Inflammatory macrophage treated with lipopolysaccharide for 1 hour (primary cell): ENCODE measurements at regions not wholly inside any gene's neighbourhood (a gene's known extent, or its start where the extent isn't known, plus 50 kb on each side); places are given as distances from the start of the nearest gene placed in this dataset.
A peak's percentile ranks its signal among the peaks of the same experiment; 100 is the strongest.

Experiments used
- DNase-seq, 2 donors: peaks; one replicate each; pipeline ENCODE4 v3.0.0-alpha.2; 2020 to 2022

DNA sequence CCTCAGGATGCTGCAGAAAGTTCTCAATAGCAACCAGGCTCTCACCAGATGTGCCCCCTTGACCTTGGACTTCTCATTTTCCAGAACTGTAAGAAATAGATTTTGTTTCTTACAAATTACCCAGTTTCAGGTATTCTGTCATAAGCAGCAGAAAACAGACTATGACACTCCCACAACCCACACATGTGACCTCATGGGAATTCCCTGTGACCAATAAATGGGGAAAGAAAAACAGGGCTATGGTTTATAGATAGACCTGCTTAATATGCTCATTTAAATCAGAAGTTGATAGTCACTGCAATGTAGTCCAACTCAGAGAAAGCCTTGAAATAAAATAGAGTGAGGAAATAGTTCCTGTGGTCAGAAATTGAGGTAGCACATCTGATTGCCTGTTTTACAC lies 380.9 kb upstream of the PTBP2 start:
- DNase-seq = peak; percentile 56 to 61

GRCh38 chr1:96346719-96347118 lies 374.9 kb upstream of the PTBP2 start:
- DNase-seq = no peak

DNA sequence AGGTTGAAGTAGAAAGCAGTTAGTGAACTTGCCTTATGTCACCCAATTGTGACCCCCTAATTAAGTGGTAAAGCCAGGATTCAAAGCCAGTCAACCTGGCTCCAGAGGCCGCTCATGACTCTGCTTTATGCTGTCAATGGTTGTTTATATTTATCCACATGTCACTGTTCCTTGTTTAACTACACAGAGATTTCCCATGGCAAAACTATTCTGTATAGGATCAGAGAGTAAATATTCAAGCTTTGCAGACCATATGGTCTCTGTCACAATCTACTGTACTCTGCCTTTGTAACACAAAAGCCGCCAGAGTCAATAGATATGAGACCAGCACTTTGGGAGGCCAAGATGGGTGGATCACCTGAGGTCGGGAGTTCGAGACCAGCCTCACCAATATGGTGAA lies 371.7 kb upstream of the PTBP2 start:
- DNase-seq = no peak

- DNase-seq = no peak
Measured at GRCh38 chr1:96352733-96353132, 368.9 kb upstream of the PTBP2 start.

- no peak for DNase-seq
Measured at GRCh38 chr1:96355521-96355920, 366.1 kb upstream of the PTBP2 start.

DNA sequence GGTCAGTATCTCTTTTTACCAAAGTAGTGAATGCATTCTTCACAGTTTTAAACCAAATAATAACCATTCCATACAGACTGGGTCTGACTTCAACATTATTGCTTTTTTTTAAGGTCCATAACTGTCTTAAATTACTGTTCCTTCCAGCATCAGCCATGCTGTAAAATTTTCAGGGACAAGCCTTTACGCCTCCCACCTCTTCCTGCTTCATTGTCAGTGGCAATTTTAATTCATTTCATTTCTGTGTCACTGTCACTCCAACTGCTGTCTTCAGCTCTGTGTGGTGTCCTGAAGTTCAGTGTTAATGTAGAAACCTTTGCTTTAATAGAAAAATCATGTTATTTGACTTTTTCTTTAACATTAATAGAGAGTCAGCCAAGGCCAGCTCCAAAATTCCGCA lies 365.6 kb upstream of the PTBP2 start:
- no peak for DNase-seq

GRCh38 chr1:96357141-96357765 lies 364.3 kb upstream of the PTBP2 start:
- DNase-seq = no peak

DNA sequence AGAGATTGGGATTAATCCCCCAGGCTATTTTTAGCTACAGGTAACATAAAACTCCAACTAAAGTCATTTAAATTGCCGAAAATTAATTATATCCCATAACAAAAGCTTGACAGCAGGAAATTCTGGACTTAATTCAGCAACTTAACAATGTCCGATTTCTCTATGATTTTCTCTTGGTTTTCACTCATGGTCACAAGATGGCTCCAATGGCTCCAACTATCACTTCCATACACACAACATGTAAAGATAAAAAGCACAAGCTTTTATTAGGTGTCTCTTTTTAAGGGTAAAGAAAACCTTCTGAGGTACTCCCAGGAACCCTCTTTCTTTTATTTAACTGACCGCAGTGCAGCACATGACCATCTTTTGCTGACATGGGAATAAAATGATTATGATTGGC lies 363.5 kb upstream of the PTBP2 start:
- no peak for DNase-seq

DNA sequence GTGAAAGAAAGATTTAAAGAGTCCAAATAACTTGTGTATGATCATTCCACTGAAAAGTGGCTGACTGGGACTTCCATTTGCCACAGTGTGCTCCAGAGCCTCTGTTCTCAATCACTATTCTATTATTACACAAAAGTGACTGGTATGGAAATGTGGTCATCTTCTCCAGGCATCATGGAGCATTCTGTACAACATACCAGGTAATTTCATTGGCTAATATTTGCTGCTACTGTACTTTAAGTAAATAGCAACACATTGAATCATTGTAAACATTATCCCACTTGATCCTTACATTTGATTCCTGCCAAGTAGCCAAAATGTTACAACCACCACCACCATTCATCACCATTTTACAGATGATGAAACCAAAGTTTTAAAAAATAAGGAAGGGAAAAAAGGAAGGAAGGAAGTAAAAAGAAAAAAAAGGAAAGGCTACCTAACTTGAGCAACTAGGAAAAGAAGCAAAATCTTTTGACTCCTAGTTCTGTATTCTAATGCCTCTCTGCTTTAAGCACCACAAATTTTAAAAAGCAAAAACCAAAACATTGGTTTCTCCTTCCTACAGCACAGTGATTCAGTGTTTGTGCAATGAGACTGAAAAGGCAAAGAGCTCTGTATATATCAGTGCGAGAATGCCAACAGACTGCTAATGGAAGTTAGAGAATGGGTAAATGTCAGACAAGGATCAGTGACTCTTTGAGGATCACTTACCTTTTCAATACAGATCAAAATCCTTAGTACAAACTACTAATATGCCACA lies 361.4 kb upstream of the PTBP2 start:
- DNase-seq = no peak

DNA sequence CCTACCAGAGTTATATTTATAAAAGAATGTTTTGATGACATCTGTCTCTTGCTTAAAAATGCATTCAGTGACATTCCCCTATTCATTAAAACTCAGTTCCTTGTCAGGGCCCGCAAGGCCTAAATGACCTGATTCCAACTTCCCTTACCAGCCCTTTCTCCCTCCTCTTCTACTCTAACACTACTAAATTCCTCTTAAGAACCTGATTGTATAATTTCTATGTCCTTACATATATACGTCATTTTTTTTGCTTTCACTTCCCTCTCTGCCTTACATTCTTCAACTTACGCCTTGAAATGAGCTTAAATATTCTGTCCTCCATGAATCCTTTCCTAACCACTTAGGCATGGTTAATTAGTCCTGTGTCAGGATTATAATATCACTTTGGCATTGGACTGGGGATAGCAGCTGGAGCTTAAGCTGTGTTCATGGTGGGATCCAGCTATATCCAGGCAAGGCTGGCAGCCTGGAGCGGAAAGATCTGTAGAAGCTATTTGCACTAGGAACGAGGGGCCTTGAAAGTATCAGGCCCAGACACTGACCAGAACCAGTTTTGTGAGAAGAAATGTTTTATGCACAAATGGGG lies 360.2 kb upstream of the PTBP2 start:
- DNase-seq = peak; percentile 58

- DNase-seq = no peak
Measured at GRCh38 chr1:96361961-96362360, 359.6 kb upstream of the PTBP2 start.

- peak; percentile 79 to 89 for DNase-seq
Measured at GRCh38 chr1:96362623-96363022, 359.0 kb upstream of the PTBP2 start.

DNA sequence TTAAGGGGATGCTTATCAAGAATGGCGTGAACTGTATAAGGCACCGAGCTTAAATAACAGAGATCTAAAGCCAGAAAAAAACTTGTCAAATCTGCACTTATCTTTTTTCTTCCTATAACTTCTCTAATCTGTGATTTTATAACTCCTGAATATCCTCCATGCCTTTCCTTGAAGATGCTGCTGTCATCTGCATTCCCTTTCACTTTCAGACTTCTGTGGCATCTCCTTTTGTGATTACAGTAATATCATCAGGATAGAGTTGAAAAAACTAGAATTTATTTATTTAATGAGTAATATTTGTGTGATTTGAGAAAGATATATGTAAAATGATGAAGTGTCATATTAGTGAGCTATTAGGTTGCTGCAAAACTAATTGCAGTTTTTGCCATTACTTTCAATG lies 357.8 kb upstream of the PTBP2 start:
- peak in 1 of 2 donors; percentile 10 for DNase-seq

DNA sequence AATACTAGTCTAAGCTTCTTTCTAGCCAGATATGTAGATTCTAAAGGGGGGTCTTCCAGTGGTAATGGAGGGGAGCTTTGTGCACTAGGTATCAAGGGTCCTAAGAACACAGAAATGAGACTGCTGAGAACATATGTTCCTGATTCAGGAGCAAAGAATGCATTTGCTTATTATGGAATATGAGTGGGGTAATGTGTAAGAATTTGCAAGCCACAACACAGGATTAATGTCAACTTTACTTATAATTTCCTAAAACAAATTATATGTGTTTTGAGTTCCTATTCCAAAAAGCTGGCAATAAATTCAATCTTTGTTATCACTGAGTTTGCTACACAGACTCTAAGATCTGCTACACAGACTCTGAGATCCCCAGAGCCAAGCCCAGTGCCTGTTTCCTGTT lies 357.0 kb upstream of the PTBP2 start:
- no peak for DNase-seq

- no peak for DNase-seq
Measured at GRCh38 chr1:96365076-96365475, 356.5 kb upstream of the PTBP2 start.

DNA sequence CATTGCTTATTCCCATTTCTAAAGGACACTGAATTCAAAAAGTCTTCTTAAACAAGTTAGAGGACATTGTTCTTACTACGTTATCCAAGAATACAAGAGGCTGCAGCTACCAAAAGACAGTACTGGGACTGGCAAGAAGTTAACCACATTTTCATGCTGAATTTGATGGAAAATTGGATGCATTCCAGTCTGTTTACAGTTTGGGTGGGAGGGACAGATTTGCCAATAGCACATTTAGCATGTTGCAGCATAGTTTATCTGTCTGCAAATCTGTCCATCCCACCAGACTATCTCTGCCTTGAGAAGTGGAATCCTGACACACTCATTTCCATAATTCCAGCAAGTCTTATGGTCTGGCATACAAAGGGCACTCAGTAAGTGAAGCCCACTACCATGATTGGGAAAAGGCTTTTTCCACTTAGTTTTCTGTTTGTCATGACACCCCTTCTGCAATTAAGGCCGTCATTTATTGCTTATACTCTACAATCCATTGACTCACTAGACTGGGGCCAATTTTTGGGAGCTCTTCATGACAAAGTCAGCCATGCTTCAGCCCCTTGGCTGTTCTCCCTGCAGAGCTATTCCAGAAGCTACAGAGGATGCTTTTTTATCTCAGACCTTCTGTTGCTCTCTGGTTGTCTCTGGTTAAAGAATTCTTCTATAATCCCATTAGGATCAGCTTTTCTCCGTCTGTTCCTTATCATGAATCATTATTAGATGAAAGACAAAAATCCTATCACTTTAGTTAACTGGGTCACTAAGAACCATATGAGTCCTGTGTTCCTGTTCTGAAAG lies 355.8 kb upstream of the PTBP2 start:
- no peak for DNase-seq

GRCh38 chr1:96366516-96366915 lies 355.1 kb upstream of the PTBP2 start:
- no peak for DNase-seq

- no peak for DNase-seq
Measured at GRCh38 chr1:96367791-96368190, 353.8 kb upstream of the PTBP2 start.

DNA sequence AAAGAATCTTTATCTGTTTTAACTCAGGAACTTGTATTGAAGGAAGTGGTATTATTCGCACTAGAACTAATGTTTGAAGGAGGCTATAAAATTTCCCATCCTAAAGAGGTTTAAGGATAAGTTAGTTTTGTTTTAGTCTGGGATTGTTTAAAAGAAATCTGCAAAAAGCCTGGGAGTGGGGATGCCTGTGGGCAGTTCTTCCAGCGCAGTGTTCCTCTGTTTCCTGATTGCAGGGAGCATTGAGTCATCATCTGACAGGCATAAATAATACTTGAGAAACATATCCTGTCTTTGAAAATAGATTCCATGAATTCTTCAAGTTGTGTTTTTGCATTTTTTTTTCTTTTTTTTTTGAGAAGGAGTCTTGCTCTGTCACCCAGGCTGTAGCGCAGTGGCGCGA lies 350.8 kb upstream of the PTBP2 start:
- no peak for DNase-seq

- DNase-seq = no peak
Measured at GRCh38 chr1:96372881-96373280, 348.7 kb upstream of the PTBP2 start.

DNA sequence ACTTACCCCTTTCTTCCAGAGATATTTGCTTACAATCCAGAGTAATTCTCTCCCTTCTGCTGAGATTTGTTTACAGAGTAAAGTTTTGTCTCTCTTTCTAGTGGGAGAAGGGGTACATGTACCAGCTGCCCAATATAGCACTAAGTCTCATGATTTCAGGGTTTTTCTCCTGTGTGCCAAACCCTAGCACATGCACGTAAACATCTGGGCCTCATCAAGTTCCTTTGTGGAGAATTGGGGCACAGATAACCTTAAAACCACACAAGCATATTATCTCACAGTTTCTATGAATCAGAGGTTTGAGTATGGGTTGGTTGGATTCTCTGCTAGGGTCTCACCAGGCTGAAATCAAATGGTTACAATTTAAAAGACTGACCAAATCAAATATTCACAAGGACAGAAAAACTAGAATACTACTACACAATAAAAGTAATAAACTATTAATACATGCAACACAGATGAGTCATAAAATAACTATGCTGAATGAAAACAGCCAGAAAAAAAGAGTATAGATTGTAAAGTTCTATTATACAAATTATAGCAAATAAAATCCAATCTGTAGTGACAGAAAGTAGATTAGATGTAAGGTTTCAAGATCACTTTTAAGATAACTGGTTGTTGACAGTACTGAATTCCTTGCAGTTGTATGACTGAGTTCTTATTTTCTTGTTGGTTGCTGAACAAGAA lies 347.4 kb upstream of the PTBP2 start:
- DNase-seq = no peak

GRCh38 chr1:96376846-96377245 lies 344.7 kb upstream of the PTBP2 start:
- DNase-seq = no peak

DNA sequence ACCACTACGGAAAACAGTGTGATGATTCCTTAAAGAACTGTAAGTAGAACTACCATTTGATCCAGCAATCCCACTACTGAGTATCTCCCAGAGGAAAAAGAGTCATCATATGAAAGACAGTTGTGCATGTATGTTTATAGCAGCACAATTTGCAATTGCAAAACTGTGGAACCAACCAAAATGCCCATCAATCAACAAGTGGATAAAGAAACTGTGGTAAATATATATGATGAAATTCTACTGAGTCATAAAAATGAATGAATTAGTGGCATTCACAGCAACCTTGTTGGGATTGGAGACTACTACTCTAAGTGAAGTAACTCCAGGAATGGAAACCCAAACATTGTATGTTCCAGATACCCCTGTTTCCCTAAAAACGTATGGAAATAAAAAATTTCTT lies 337.0 kb upstream of the PTBP2 start:
- DNase-seq = no peak
